Osteoblast (primary cell): ENCODE measurements at regions not wholly inside any gene's neighbourhood (a gene's known extent, or its start where the extent isn't known, plus 50 kb on each side); places are given as distances from the start of the nearest gene placed in this dataset.

Experiments used
- DNase-seq: peaks from one replicate; pipeline ENCODE4 v3.0.0; 2011; ENCODE audit warnings: low spot score, mixed read lengths; ENCODE audit not compliant: insufficient read length; ENCODE audit errors: missing footprints
- H2AFZ ChIP-seq: 2 replicates; pipeline ENCODE4 v1.6.0; 2011; ENCODE audit warnings: mild to moderate bottlenecking, low read length
- H3K27ac ChIP-seq: 2 replicates; pipeline ENCODE4 v1.5.1; 2011; ENCODE audit warnings: mild to moderate bottlenecking, low read depth, low read length, moderate library complexity
- H3K27me3 ChIP-seq: 2 replicates; pipeline ENCODE4 v1.6.0; 2012; ENCODE audit warnings: mild to moderate bottlenecking, control low read depth, inconsistent platforms, low read length, moderate library complexity; ENCODE audit not compliant: insufficient read depth
- H3K36me3 ChIP-seq: 2 replicates; pipeline ENCODE4 v1.5.1; 2011; ENCODE audit warnings: mild to moderate bottlenecking, low read length, control low read depth, moderate library complexity; ENCODE audit not compliant: insufficient read depth
- H3K4me1 ChIP-seq: 2 replicates; pipeline ENCODE4 v1.5.1; 2011; ENCODE audit warnings: mild to moderate bottlenecking, low read length, control low read depth, moderate library complexity; ENCODE audit not compliant: insufficient read depth
- H3K4me2 ChIP-seq: 2 replicates; pipeline ENCODE4 v1.6.0; 2011; ENCODE audit warnings: mild to moderate bottlenecking, low read length; ENCODE audit not compliant: insufficient read depth
- H3K4me3 ChIP-seq: fragments of 200-600 bp; sonication (generic); 3 replicates; pipeline ENCODE4 v1.5.1; 2012; ENCODE audit warnings: mild to moderate bottlenecking, low read length, inconsistent platforms; ENCODE audit not compliant: insufficient read depth
- H3K79me2 ChIP-seq: 2 replicates; pipeline ENCODE4 v1.6.0; 2012; ENCODE audit warnings: mild to moderate bottlenecking, low read length, control low read depth, inconsistent platforms; ENCODE audit not compliant: insufficient read depth
- H3K9me3 ChIP-seq: 2 replicates; pipeline ENCODE4 v1.5.1; 2011; ENCODE audit warnings: low read depth, low read length, control low read depth
- H4K20me1 ChIP-seq: 2 replicates; pipeline ENCODE4 v1.6.0; 2012; ENCODE audit warnings: mild to moderate bottlenecking, low read length, control low read depth; ENCODE audit not compliant: insufficient read depth
- CTCF ChIP-seq: IDR thresholded peaks from 2 replicates; pipeline ENCODE4 v1.5.1; 2011; ENCODE audit warnings: mild to moderate bottlenecking, low read depth, low read length, moderate library complexity; ENCODE audit errors: extremely low read depth

- no peak for TF ChIP-seq CTCF
- Histone ChIP-seq H3K36me3 (no peaks in the 10 kb centered on the region), H3K9me3 (no peaks in the 10 kb centered on the region), H3K27ac (no peak overlapping the region), H3K4me3 (no peak overlapping the region), H3K4me1 (no peaks in the 10 kb centered on the region), H4K20me1 (no peaks in the 10 kb centered on the region), H3K27me3 (no peaks in the 10 kb centered on the region), H3K4me2 (no peak overlapping the region), H2AFZ (no peak overlapping the region), H3K79me2 (no peaks in the 10 kb centered on the region)
- no peak for DNase-seq
These were observed 183.3 kb upstream of the ETAA1 start for GRCh38 chr2:67213677-67214402.

GRCh38 chr2:67214585-67215185 is 182.4 kb upstream of the ETAA1 start:
- H3K9me3 ChIP-seq = no peaks in the 10 kb centered on the region
- H3K4me2 ChIP-seq = no peak overlapping the region
- no peak overlapping the region for H2AFZ ChIP-seq
- H3K36me3 ChIP-seq = no peaks in the 10 kb centered on the region
- no peak overlapping the region for H3K4me3 ChIP-seq
- H3K79me2 ChIP-seq = no peaks in the 10 kb centered on the region
- no peak for DNase-seq
- H3K27me3 ChIP-seq = no peaks in the 10 kb centered on the region
- TF ChIP-seq CTCF = no peak
- no peaks in the 10 kb centered on the region for H4K20me1 ChIP-seq
- H3K4me1 ChIP-seq = no peaks in the 10 kb centered on the region
- no peak overlapping the region for H3K27ac ChIP-seq

GRCh38 chr2:67215214-67216055 is 181.7 kb upstream of the ETAA1 start:
- no peak overlapping the region for H3K4me3 ChIP-seq
- H3K4me2 ChIP-seq = no peak overlapping the region
- DNase-seq = peak; percentile 19
- H4K20me1 ChIP-seq = no peaks in the 10 kb centered on the region
- H3K27ac ChIP-seq = no peak overlapping the region
- peak; percentile 44 for TF ChIP-seq CTCF
- no peaks in the 10 kb centered on the region for H3K4me1 ChIP-seq
- no peaks in the 10 kb centered on the region for H3K36me3 ChIP-seq
- H3K79me2 ChIP-seq = no peaks in the 10 kb centered on the region
- no peak overlapping the region for H2AFZ ChIP-seq
- no peaks in the 10 kb centered on the region for H3K27me3 ChIP-seq
- no peaks in the 10 kb centered on the region for H3K9me3 ChIP-seq

- no peak for TF ChIP-seq CTCF
- no peaks in the 10 kb centered on the region for H3K4me1 ChIP-seq
- no peak overlapping the region for H3K27ac ChIP-seq
- no peak overlapping the region for H2AFZ ChIP-seq
- no peaks in the 10 kb centered on the region for H4K20me1 ChIP-seq
- H3K9me3 ChIP-seq = no peaks in the 10 kb centered on the region
- no peaks in the 10 kb centered on the region for H3K27me3 ChIP-seq
- H3K79me2 ChIP-seq = no peaks in the 10 kb centered on the region
- no peak overlapping the region for H3K4me2 ChIP-seq
- no peaks in the 10 kb centered on the region for H3K36me3 ChIP-seq
- DNase-seq = no peak
- no peak overlapping the region for H3K4me3 ChIP-seq
These were observed 181.0 kb upstream of the ETAA1 start for GRCh38 chr2:67216103-67216502.
